ENCODE measurements at regions not wholly inside any gene's neighbourhood (a gene's known extent, or its start where the extent isn't known, plus 50 kb on each side); places are given as distances from the start of the nearest gene placed in this dataset.

GRCh38 chr12:90062799-90063198, 354.2 kb upstream of the ATP2B1 start:
- TF ChIP-seq POLR2AphosphoS5 (IDR thresholded peaks at IDR 0.05) (no peak), POLR2A (IDR thresholded peaks at IDR 0.05) (no peak), EP300 (IDR thresholded peaks at IDR 0.05) (no peak)
- TF ChIP-seq, protein P1, sequence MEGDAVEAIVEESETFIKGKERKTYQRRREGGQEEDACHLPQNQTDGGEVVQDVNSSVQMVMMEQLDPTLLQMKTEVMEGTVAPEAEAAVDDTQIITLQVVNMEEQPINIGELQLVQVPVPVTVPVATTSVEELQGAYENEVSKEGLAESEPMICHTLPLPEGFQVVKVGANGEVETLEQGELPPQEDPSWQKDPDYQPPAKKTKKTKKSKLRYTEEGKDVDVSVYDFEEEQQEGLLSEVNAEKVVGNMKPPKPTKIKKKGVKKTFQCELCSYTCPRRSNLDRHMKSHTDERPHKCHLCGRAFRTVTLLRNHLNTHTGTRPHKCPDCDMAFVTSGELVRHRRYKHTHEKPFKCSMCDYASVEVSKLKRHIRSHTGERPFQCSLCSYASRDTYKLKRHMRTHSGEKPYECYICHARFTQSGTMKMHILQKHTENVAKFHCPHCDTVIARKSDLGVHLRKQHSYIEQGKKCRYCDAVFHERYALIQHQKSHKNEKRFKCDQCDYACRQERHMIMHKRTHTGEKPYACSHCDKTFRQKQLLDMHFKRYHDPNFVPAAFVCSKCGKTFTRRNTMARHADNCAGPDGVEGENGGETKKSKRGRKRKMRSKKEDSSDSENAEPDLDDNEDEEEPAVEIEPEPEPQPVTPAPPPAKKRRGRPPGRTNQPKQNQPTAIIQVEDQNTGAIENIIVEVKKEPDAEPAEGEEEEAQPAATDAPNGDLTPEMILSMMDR (IDR thresholded peaks at IDR 0.05), result no peak

All from stomach (tissue), 4 donors.